Astrocyte of the cerebellum (primary cell): ENCODE measurements at regions not wholly inside any gene's neighbourhood (a gene's known extent, or its start where the extent isn't known, plus 50 kb on each side); places are given as distances from the start of the nearest gene placed in this dataset.

Experiments
- DNase-seq: peaks from one replicate; pipeline ENCODE4 v3.0.0-alpha.2; 2011; ENCODE audit warnings: low read depth
- H3K4me3 ChIP-seq: 2 replicates; pipeline ENCODE4 v1.5.1; 2011; ENCODE audit warnings: mild to moderate bottlenecking, low read depth, low read length, moderate library complexity
- CTCF ChIP-seq: IDR thresholded peaks from 2 replicates; pipeline ENCODE4 v1.5.1; 2012; ENCODE audit warnings: low read length, low read depth, moderate library complexity, mild to moderate bottlenecking; ENCODE audit errors: missing control alignments
- in situ Hi-C: cut with HindIII; loops from 2 replicates; pipeline ENCODE4 v1.10.0; 2017; ENCODE audit warnings: low sequenced_read_pairs

GRCh38 chr22:26910845-26911244 lies 253.5 kb downstream of the MIAT start:
- H3K4me3 ChIP-seq, result no peak overlapping the region
- in situ Hi-C loops, result no loop called here
- no peak for TF ChIP-seq CTCF
- no peak for DNase-seq

DNA sequence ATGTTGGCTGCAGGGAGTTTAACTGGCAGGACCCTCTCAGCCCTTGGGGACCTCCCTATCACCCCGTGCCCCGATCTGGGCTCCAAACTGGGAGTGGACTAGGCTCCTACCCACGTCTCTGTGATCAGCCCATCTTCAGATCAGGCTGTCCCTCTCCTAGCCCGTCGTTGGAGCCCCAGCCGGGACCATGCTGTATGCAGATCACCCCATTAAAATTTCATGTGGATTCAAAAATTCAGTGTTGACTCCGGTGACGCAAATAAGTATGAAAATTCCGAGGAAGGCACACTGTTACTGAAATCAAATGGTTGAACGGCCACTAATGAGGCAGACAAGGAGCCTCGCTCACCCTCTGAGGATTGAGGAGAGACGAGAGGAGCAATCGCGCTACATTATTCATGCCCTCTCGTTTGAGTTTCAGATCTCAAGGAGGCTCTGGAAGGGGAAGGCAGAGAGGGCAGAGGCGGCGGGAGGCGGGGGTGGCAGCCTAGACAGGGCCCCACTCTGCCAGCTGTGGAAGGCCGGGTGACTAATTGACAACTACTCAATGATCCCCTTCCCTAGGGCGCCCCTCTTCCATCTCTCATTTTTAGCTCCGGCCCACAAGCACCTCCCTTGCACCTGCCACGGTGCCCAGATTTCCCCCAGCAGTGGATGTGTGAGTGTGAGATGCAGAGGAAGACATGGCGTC lies 255.4 kb downstream of the MIAT start:
- no peak overlapping the region for H3K4me3 ChIP-seq
- in situ Hi-C loops, result no loop called here
- TF ChIP-seq CTCF, result no peak
- no peak for DNase-seq

DNA sequence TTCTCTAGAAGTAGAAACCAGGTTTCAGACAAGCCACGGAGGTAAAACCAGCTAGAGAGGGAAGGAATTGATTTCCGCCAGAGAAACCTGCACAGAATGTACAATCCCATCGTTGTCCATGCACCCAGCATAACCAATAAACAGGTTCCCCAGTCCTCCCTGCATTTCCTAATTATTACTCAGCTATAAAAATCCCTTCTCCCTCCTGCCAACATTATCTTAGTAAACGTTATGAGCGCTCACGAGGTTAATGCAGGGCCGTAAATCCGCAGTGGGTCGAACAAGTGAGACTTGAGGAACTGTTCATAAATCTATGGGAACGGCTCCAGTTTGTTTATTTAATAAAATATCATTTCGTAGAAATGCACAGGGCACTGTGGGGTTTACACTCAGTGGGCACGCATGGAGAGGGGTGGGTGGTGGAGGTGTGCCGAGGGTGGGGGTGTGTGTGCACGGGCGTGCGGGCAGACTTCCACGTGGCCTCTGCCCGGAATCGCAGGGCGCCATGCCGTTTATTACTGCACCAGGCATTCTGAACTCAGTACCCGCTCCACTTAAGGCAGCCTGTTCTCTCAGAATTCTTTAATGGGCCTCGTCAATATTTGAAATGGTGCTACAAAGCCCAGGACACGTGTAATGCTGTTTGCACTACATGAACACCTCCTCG lies 257.3 kb downstream of the MIAT start:
- H3K4me3 ChIP-seq, result no peak overlapping the region
- in situ Hi-C loops, result no loop called here
- no peak for DNase-seq
- TF ChIP-seq CTCF, result no peak

DNA sequence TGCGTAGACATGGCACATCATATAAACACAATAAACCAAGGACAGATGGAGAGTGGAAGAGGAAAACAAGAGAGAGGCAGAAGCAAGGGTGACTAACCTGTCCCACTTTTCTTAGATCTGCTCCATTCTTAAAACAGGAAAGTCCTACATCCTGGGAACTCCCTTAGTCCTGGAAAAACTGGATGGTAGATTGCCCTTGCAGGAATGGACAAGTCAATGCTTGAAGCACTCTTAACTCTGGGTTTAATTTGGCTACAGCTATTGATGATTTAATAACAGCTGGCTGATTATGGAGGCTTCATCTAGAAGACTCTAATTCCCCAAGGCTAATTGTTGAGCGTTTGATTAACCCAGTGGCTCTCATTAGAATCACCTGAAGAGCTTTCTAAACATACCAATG lies 258.8 kb downstream of the MIAT start:
- in situ Hi-C loops, result no loop called here
- TF ChIP-seq CTCF, result no peak
- DNase-seq, result no peak
- no peak overlapping the region for H3K4me3 ChIP-seq

- no peak overlapping the region for H3K4me3 ChIP-seq
- DNase-seq, result no peak
- in situ Hi-C loops, result no loop called here
These were observed 260.8 kb downstream of the MIAT start for GRCh38 chr22:26918226-26918625.

GRCh38 chr22:26921726-26922125 lies 264.3 kb downstream of the MIAT start:
- no peak for TF ChIP-seq CTCF
- DNase-seq, result no peak
- in situ Hi-C loops, result no loop called here
- H3K4me3 ChIP-seq, result no peak overlapping the region

More at GRCh38 chr22:26918226-26918625, 260.8 kb downstream of the MIAT start:
- TF ChIP-seq CTCF, result no peak
